K562 (cell line): ENCODE measurements at regions not wholly inside any gene's neighbourhood (a gene's known extent, or its start where the extent isn't known, plus 50 kb on each side); places are given as distances from the start of the nearest gene placed in this dataset.

Source experiments
- ATAC-seq: fragments of 200-7000 bp; cut with Tn5 transposase; 3 replicates; pipeline ENCODE4 v1.9.1; 2020; ENCODE audit warnings: moderate library complexity
- BruUV-seq: library from RNA; stranded (reverse); fragments of 400-500 nt; replicated peaks from 2 replicates; lab custom pipeline; 2021; lab: Mats Ljungman, UMichigan
- CTCF ChIA-PET: fragments of 300-600 bp; formaldehyde crosslinking; extraction: SDS; loops from one replicate; lab custom pipeline; 2021; ENCODE audit warnings: low intra/inter-chr PET ratio; lab: Yijun Ruan, JAX
- POLR2A ChIA-PET: fragments of 300-600, 350-650 bp; sonication (Branson Sonifier 250); formaldehyde crosslinking; extraction: SDS; loops from one replicate; lab custom pipeline; 2021; ENCODE audit warnings: antibody characterized with exemption, inconsistent platforms; lab: Yijun Ruan, JAX
- DNase-seq, 4 experiments: peaks; one replicate each; pipeline versions ENCODE4 v3.0.0 to v3.0.0-alpha.2; 2011 to 2018; ENCODE audit warnings: low spot score in 3 of 4, mixed read lengths in 3 of 4; ENCODE audit errors: extremely low read depth in 1 of 4
- FAIRE-seq: peaks from 2 replicates; lab custom pipeline; 2011; peaks lifted over from hg19 to GRCh38; lab: Jason Lieb, UNC
- H2AFZ ChIP-seq: 2 replicates; pipeline ENCODE4 v1.6.0; 2011; ENCODE audit warnings: low read depth, low read length, control low read depth, inconsistent platforms
- H3K27ac ChIP-seq: fragments of 200-600 bp; 3 replicates; pipeline ENCODE4 v1.8.0; 2011; ENCODE audit warnings: low read depth, mild to moderate bottlenecking, control low read depth, inconsistent platforms, low read length, moderate library complexity, mixed read lengths; ENCODE audit errors: extremely low read depth
- H3K27me3 ChIP-seq, 2 experiments: fragments of 300-600 bp in 1 of 2; 2 replicates in 1 of 2; 3 replicates in 1 of 2; pipeline versions ENCODE4 v1.6.0 to v1.8.0; 2011; ENCODE audit warnings: inconsistent platforms in 2 of 2, low read length in 2 of 2, mild to moderate bottlenecking in 1 of 2, mixed read lengths in 1 of 2, moderate library complexity in 1 of 2; ENCODE audit not compliant: control insufficient read depth in 2 of 2, insufficient read depth in 2 of 2
- H3K36me3 ChIP-seq: fragments of 300-600 bp; 3 replicates; pipeline ENCODE4 v1.8.0; 2011; ENCODE audit warnings: mild to moderate bottlenecking, low read length, inconsistent platforms; ENCODE audit not compliant: control insufficient read depth, insufficient read depth
- H3K4me1 ChIP-seq, 2 experiments: fragments of 200-600 bp in 1 of 2; replicated peaks in 1 of 2; 2 replicates in 1 of 2; 3 replicates in 1 of 2; pipeline versions ENCODE4 v1.5.1 to v1.8.0; 2011; ENCODE audit warnings: inconsistent platforms in 2 of 2, low read length in 2 of 2, mild to moderate bottlenecking in 1 of 2, mixed read lengths in 1 of 2, moderate library complexity in 1 of 2; ENCODE audit not compliant: control insufficient read depth in 2 of 2, insufficient read depth in 2 of 2
- H3K4me2 ChIP-seq: 2 replicates; pipeline ENCODE4 v1.6.1; 2011; ENCODE audit warnings: low read length, control low read depth, inconsistent platforms, mixed read lengths; ENCODE audit not compliant: insufficient read depth
- H3K4me3 ChIP-seq: fragments of 200-600 bp; sonication (generic), shearing (Covaris generic); 2 replicates; pipeline ENCODE4 v1.5.1; 2016; ENCODE audit warnings: control low read depth, inconsistent platforms
- H3K79me2 ChIP-seq: fragments of 200-600 bp; 3 replicates; pipeline ENCODE4 v1.8.0; 2011; ENCODE audit warnings: low read length, inconsistent platforms; ENCODE audit not compliant: control insufficient read depth, insufficient read depth
- H3K9ac ChIP-seq, 2 experiments: 2 replicates each; pipeline versions ENCODE4 v1.6.0 to v1.6.1; 2011; ENCODE audit warnings: low read depth in 2 of 2, low read length in 2 of 2, control low read depth in 1 of 2, inconsistent platforms in 1 of 2, mild to moderate bottlenecking in 1 of 2, mixed read lengths in 1 of 2; ENCODE audit not compliant: insufficient read depth in 1 of 2
- H3K9me1 ChIP-seq: one replicate; pipeline ENCODE4 v1.6.0; 2011; ENCODE audit warnings: inconsistent platforms, mild to moderate bottlenecking, low read length, moderate library complexity; ENCODE audit not compliant: control insufficient read depth, insufficient read depth
- H3K9me3 ChIP-seq: replicated peaks from 2 replicates; pipeline ENCODE4 v1.5.1; 2011; ENCODE audit warnings: low read depth, low read length, inconsistent platforms; ENCODE audit not compliant: control insufficient read depth, insufficient read depth
- H4K20me1 ChIP-seq: replicated peaks from 2 replicates; pipeline ENCODE4 v1.6.1; 2011; ENCODE audit warnings: low read length, inconsistent platforms, mixed read lengths; ENCODE audit not compliant: control insufficient read depth, insufficient read depth
- MAFG ChIP-seq: fragments of 450-650 bp; conservative IDR thresholded peaks from 2 replicates; pipeline ENCODE4 v1.6.1; 2016; ENCODE audit warnings: missing genetic modification characterization, missing compliant biosample characterization
- RBM14 ChIP-seq: fragments of 200-400 bp; formaldehyde crosslinking; IDR thresholded peaks from 2 replicates; pipeline ENCODE4 v1.6.1; 2018; ENCODE audit warnings: low read depth, mild to moderate bottlenecking, low read length, moderate library complexity, borderline replicate concordance; ENCODE audit not compliant: insufficient read depth
- TBL1XR1 ChIP-seq, 2 experiments: IDR thresholded peaks; 2 replicates each; pipeline ENCODE4 v1.6.1; 2012; ENCODE audit warnings: improper control_type of control experiment in 2 of 2, low read length in 2 of 2, mild to moderate bottlenecking in 1 of 2
- ZNF518B ChIP-seq: fragments of 250-450 bp; sonication (Bioruptor Pico); IDR thresholded peaks from 2 replicates; pipeline ENCODE4 v1.5.0; 2021; ENCODE audit warnings: mild to moderate bottlenecking, moderate library complexity
- ZNF79 ChIP-seq: fragments of 250-450 bp; sonication (Bioruptor Pico); IDR thresholded peaks from 2 replicates; pipeline ENCODE4 v1.4.0; 2020; ENCODE audit warnings: low read depth, mild to moderate bottlenecking, moderate library complexity
- WGBS: fragments of 100-300 bp; shearing (Covaris generic); methylation state at CpG from one replicate; pipeline ENCODE4 v1.1.6; 2016; ENCODE audit warnings: low coverage, mixed read lengths; ENCODE audit not compliant: insufficient coverage; ENCODE audit errors: missing lambda C conversion rate; 5-methylcytosine and 5-hydroxymethylcytosine counted together
- in situ Hi-C: fragments of 300-500 bp; cut with MboI; formaldehyde crosslinking; loops from 4 replicates; pipeline ENCODE4 v1.15.0; 2018; ENCODE audit warnings: inconsistent platforms, mixed read lengths
- intact Hi-C: fragments of 100-400 bp; cut with micrococcal nuclease; formaldehyde crosslinking; loops from 2 replicates; pipeline ENCODE4 v1.14.2; 2022
- TF ChIP-seq, protein P1 (sequence below): fragments of 450-650 bp; IDR thresholded peaks from 2 replicates; pipeline ENCODE4 v1.7.0; 2016; ENCODE audit warnings: borderline replicate concordance

DNA sequence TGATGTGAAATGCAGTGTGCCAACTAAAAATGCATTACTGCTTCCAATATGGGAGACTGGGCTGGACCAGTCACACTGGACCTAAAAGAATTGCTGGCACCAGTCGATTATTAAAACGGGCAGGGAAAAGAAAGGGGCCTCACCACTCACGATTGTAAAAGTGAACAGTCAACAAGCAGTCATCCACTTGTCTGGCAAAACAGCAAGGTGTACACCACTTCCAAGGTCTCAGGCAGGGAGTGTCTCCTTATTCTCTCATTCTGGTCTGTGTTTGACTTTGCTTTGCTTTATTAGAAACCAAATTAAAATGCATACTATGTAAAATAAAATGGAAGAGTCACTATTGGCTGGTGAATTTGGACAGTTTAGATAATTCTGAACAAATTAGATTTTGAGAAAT, 57.8 kb upstream of the TRPM3 start:
- Histone ChIP-seq H3K79me2 (no peaks in the 10 kb centered on the region), H3K4me3 (no peak overlapping the region), H3K36me3 (no peaks in the 10 kb centered on the region), H3K4me2 (no peak overlapping the region)
- no TSS peak for BruUV-seq
- no peak for ATAC-seq
- POLR2A ChIA-PET = no interaction called here
- no peak for TF ChIP-seq TBL1XR1 (IDR thresholded peaks at IDR 0.05; ENCODE audit: low read length in 2 of 2)
- TF ChIP-seq, protein P1, sequence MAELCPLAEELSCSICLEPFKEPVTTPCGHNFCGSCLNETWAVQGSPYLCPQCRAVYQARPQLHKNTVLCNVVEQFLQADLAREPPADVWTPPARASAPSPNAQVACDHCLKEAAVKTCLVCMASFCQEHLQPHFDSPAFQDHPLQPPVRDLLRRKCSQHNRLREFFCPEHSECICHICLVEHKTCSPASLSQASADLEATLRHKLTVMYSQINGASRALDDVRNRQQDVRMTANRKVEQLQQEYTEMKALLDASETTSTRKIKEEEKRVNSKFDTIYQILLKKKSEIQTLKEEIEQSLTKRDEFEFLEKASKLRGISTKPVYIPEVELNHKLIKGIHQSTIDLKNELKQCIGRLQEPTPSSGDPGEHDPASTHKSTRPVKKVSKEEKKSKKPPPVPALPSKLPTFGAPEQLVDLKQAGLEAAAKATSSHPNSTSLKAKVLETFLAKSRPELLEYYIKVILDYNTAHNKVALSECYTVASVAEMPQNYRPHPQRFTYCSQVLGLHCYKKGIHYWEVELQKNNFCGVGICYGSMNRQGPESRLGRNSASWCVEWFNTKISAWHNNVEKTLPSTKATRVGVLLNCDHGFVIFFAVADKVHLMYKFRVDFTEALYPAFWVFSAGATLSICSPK = no peak
- TF ChIP-seq, all 486 proteins: peak for 0
- DNase-seq (no peak), FAIRE-seq (no peak)
- 0% methylated on average over 1 of the region's 3 CpGs for whole genome bisulfite sequencing
- no peak overlapping the region for H3K27ac ChIP-seq
- H4K20me1 ChIP-seq = no peaks in the 10 kb centered on the region
- H3K27me3 ChIP-seq = no peaks in the 10 kb centered on the region
- intact Hi-C loops (no loop called here), in situ Hi-C loops (no loop called here)
- no peak overlapping the region for H2AFZ ChIP-seq
- CTCF ChIA-PET = no interaction called here
- H3K4me1 ChIP-seq = no peaks in the 10 kb centered on the region
- no peak overlapping the region for H3K9ac ChIP-seq
- no peaks in the 10 kb centered on the region for H3K9me3 ChIP-seq
- H3K9me1 ChIP-seq = no peaks in the 10 kb centered on the region

DNA sequence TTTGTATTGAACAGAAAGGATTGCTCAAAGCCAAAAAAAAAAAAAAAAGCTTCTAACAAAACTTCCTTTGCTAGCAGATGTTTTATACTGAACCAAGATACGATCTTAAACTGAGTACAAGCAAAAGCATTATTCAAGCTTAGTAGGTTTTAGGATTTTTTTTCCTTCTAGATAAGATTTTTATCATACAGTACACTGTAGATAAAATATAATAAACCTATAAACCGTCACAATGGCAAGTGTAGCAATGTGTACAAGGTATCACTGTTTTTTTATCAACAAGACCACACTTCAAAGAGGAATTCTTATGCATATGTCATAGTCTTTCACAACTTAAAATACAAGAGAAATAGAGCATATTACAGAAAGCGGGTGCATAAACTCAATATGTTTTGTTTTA, 56.5 kb upstream of the TRPM3 start:
- BruUV-seq = no TSS peak
- H3K27me3 ChIP-seq = no peaks in the 10 kb centered on the region
- CTCF ChIA-PET = no interaction called here
- intact Hi-C loops = no loop called here
- TF ChIP-seq ZNF79 (no peak), RBM14 (no peak), MAFG (tag) (no peak), ZNF518B (CRISPR knock-in tag) (no peak)
- TF ChIP-seq, all 486 proteins: peak for 0
- ATAC-seq (no peak), DNase-seq (no peak), FAIRE-seq (no peak)
- H3K9ac ChIP-seq = no peak overlapping the region
- H3K4me1 ChIP-seq = no peaks in the 10 kb centered on the region
- POLR2A ChIA-PET = interaction anchor here (0.7 kb wide), 1 partner anchor 10 kb away, joined by 3 read pairs; no protein-coding TSS in a partner anchor
- H3K4me3 ChIP-seq = no peak overlapping the region
- 0% methylated on average over 3 of the region's 3 CpGs for WGBS
- no peak overlapping the region for H3K4me2 ChIP-seq
- H3K27ac ChIP-seq = no peak overlapping the region
- H4K20me1 ChIP-seq = no peaks in the 10 kb centered on the region
- in situ Hi-C loops = no loop called here
- H3K9me3 ChIP-seq = no peaks in the 10 kb centered on the region
- H3K9me1 ChIP-seq = no peaks in the 10 kb centered on the region
- no peaks in the 10 kb centered on the region for H3K36me3 ChIP-seq
- no peaks in the 10 kb centered on the region for H3K79me2 ChIP-seq
- H2AFZ ChIP-seq = no peak overlapping the region
